ENCODE measurements at regions not wholly inside any gene's neighbourhood (a gene's known extent, or its start where the extent isn't known, plus 50 kb on each side); places are given as distances from the start of the nearest gene placed in this dataset.

- Histone ChIP-seq H3K23ac (ENCODE audit: low read depth, low read length) (0 out of 2 replicates have a peak overlapping the region, but pooled peaks have one; percentile 82), H4K91ac (ENCODE audit: insufficient read depth, low read depth, low read length) (peak overlapping the region; percentile 13; the same call in 1 of the 2 replicates), H2BK120ac (ENCODE audit: low read depth, low read length) (peak overlapping the region; percentile 80), H3K9ac (ENCODE audit: low read depth, low read length) (no peak overlapping the region), H3K4ac (ENCODE audit: low read depth, low read length) (peak overlapping the region; percentile 48; the same call in 1 of the 2 replicates), H3K56ac (ENCODE audit: extremely low read depth, insufficient read depth, low read length) (no peak overlapping the region), H4K8ac (ENCODE audit: low read depth in 2 of 2, low read length in 2 of 2) (0 out of 4 replicates have a peak overlapping the region, but pooled peaks of 1 of the 2 experiments have one; percentile 13), H2BK15ac (ENCODE audit: low read depth, low read length) (peak overlapping the region; percentile 41; the same call in 2 of the 3 replicates), H3K9me1 (ENCODE audit: insufficient read depth, low read length) (0 out of 2 replicates have a peak, but pooled peaks cover 4% of the 10 kb centered on the region), H3K27ac (ENCODE audit: insufficient read depth, low read length) (no peak overlapping the region), H3K9me3 (ENCODE audit: control insufficient read depth, insufficient read depth, low read length) (peaks cover 2% of the 10 kb centered on the region; the same call in 1 of the 2 replicates), H3K27me3 (ENCODE audit: control insufficient read depth, insufficient read depth, low read length) (no peaks in the 10 kb centered on the region; the same call in 1 of the 2 replicates), H3K18ac (ENCODE audit: low read depth, low read length) (no peak overlapping the region; the same call in 1 of the 2 replicates), H3K14ac (replicated peaks; ENCODE audit: low read depth, low read length) (no peak overlapping the region), H2AK9ac (replicated peaks; ENCODE audit: low read depth, low read length, poor library complexity) (peak overlapping the region; percentile 67), H2AFZ (replicated peaks; ENCODE audit: low read length, poor library complexity) (peak overlapping the region; percentile 71), H3K79me1 (ENCODE audit: low read depth in 1 of 2, low read length in 2 of 2) (no peaks in the 10 kb centered on the region), H2AK5ac (ENCODE audit: low read depth, low read length) (no peak overlapping the region; the same call in 1 of the 2 replicates), H4K5ac (ENCODE audit: low read depth, low read length) (no peak overlapping the region; the same call in 1 of the 2 replicates), H3K4me2 (ENCODE audit: low read depth, low read length) (no peak overlapping the region), H2BK5ac (ENCODE audit: low read depth, low read length, poor library complexity, severe bottlenecking) (no peak overlapping the region), H3K36me3 (ENCODE audit: control insufficient read depth, insufficient read depth, low read length) (no peaks in the 10 kb centered on the region), H4K20me1 (ENCODE audit: insufficient read depth, low read length) (no peaks in the 10 kb centered on the region), H3K4me3 (ENCODE audit: insufficient read depth, low read depth, low read length) (no peak overlapping the region), H2BK20ac (ENCODE audit: low read depth, low read length) (no peak overlapping the region), H3K4me1 (ENCODE audit: control insufficient read depth, insufficient read depth, low read length) (peaks cover 13% of the 10 kb centered on the region)
- no peak for ATAC-seq (ENCODE audit: low read depth)
- 74% methylated on average over 14 of the region's 58 CpGs; no CpG with 5 or more reads in 1 of the 2 experiments for WGBS, 2 experiments (ENCODE audit: extremely low coverage in 2 of 2, insufficient read length in 1 of 2)
- dilution Hi-C loops (cut with HindIII; ENCODE audit: low sequenced_read_pairs, unreplicated experiment), result no loop called here
- no TSS peak for BruUV-seq (replicated peaks)
- intact Hi-C loops (cut with micrococcal nuclease), result no loop called here
- in situ Hi-C loops (cut with MboI; ENCODE audit: low sequenced_read_pairs), result no loop called here
- ChIA-PET CTCF (interaction anchor here (1.0 to 1.2 kb wide), 2 partner anchors 14 kb away, joined by 3 to 4 read pairs; no protein-coding TSS in a partner anchor), POLR2A (ENCODE audit: unreplicated experiment) (no interaction called here)
- DNase-seq, result no peak
- 0 out of 2 replicates have a peak, but pooled peaks have one; percentile 1 for TF ChIP-seq CEBPB (IDR thresholded peaks at IDR 0.05; ENCODE audit: low read depth, low read length)
- TF ChIP-seq SMC3 (IDR thresholded peaks at IDR 0.05; ENCODE audit: low read depth, low read length), result no peak
Measured at GRCh38 chr5:73230264-73231245, 57.6 kb downstream of the TMEM174 start.

All from IMR-90 (cell line).